Activated naive CD4-positive, alpha-beta T cell treated with anti-CD3 and anti-CD28 coated beads, Interleukin-2, amount 50 U/mL, for 16 hours (primary cell): ENCODE measurements at regions not wholly inside any gene's neighbourhood (a gene's known extent, or its start where the extent isn't known, plus 50 kb on each side); places are given as distances from the start of the nearest gene placed in this dataset.
"Not testable (repeated sequence)": the region's sequence is repeated elsewhere in the genome, so short reads cannot be mapped to it uniquely, and the experiment has no call there.

Experiments
- DNase-seq: peaks from one replicate; pipeline ENCODE4 v3.0.0-alpha.2; 2020

GRCh38 chr10:46095943-46096342 lies 49.9 kb upstream of the MSMB start:
- not testable (repeated sequence) for DNase-seq

GRCh38 chr10:46096446-46096845 lies 50.4 kb upstream of the MSMB start:
- DNase-seq, result no peak

GRCh38 chr10:46096909-46097575 lies 51.0 kb upstream of the MSMB start:
- no peak for DNase-seq

DNA sequence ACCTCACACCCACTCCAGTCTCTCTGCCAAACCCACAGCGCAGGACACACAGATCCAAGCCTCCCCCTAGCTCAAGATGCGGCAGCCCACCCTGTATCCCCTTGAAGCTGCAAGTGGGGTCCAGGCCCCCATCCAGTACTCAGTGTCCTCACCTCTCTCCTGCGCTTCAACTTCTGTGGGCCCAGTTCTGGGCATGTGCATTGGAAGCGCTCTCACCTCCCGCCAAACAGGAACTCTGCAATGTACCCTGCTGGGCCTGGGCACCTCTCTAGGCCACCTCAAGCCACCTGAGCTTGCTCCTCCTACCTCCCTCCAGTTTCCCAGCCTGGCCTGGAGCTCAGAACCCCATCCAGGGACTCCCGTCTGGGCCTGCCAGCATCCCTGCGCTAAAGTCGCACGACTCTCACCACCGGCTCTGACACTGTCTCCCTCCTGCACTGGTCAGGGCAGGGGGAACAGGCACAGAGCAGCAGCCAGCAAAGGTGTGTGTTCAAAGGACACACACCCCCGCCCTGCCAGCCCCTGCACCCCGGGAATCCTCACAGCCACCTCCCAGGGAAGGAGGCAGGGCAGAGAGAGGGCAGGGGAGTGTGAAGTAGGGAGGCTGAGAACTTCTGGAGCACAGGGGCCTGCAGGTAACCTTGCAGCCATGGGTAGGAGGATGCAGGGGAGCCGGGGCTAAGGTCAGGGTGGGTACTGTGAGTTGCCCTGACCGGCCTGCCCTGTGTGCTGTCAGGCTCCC lies 51.7 kb upstream of the MSMB start:
- DNase-seq, result no peak

GRCh38 chr10:46098386-46098785 lies 52.3 kb upstream of the MSMB start:
- DNase-seq, result no peak

DNA sequence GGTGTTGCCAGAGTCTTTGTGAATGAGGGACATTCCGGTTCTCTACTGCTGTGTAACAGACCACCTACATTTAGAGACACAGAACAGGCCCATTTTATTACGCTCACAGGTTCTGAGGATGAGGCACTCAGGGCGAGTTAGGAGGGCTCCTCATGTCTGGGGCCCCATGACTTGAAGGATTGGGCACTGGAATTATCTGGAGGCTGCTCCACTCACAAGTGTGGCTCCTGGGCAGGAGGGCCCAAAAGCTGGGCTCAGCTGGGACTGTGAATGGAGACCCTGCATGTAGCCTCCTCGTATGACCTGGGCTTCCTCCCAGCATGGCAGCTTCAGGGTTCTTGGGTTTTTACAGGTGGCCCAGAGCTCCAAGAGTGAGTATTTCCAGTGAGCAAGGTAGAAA lies 52.9 kb upstream of the MSMB start:
- DNase-seq, result not testable (repeated sequence)

DNA sequence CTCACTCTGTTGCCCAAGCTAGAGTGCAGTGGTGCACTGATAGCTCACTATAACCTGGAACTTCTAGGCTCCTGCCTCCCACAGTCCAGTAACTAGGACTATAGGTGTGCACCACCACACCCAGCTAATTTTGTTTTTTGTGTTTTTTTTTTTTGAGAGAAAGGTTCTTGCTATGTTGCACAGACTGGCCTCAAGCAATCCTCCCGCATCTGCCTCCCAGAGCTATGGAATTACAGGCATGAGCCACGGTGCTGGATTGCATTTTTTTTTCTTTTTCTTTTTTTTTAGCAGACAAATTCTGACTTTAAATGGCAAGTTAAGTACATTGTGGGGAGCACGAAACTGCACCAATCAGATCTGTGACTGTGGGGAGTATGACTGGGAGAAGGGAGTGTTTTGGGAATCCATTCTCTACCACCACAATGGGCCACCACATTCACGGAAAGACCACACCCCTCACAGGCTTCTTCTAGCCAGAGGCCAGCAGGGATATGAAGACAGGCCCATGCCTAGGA lies 58.1 kb upstream of the MSMB start:
- no peak for DNase-seq

DNA sequence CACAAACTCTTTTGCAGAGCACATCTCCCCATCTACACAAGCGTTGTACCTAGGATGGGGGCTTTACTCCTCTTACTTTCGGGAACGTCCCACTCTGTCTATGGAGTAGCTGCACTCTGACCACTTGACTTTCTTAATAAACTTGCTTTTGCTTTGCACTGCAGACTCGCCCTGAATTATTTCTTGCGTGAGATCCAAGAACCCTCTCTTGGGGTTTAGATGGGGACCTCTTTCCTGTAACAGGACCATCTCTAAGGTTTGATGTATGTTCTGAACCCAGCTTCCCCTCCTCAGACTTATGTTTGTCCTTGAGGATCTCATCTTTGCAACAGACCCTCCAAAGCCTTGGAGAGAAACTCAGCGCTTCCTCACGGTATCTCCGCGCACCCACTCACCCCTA lies 59.3 kb upstream of the MSMB start:
- DNase-seq, result not testable (repeated sequence)

DNA sequence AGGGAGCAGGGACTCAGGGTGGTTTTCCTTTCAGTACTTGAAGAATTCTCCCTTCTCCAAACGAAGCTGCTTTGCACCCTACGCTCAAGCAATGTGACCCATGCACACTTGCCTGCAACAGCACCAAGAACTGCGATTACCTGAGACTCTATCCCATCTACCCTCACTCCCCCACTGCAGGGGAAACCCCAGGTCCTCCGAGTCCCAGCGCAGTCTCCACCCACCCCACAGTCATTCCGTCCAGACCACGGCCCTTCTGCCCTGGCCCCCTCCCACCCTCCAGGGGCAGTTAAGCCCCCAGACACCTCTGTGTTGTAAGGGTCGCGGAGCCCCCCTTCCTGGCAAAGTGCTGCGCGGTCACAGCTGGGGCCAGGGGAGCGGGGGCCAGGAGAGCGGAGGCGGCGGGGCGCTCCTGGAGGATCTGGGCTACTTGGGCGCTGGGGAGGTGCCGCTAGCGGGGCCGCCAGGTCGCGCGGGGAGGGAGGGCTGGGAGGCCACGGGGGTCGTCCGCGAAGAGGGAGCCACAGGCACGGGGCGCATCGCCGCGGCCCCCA lies 59.9 kb upstream of the MSMB start:
- not testable (repeated sequence) for DNase-seq

DNA sequence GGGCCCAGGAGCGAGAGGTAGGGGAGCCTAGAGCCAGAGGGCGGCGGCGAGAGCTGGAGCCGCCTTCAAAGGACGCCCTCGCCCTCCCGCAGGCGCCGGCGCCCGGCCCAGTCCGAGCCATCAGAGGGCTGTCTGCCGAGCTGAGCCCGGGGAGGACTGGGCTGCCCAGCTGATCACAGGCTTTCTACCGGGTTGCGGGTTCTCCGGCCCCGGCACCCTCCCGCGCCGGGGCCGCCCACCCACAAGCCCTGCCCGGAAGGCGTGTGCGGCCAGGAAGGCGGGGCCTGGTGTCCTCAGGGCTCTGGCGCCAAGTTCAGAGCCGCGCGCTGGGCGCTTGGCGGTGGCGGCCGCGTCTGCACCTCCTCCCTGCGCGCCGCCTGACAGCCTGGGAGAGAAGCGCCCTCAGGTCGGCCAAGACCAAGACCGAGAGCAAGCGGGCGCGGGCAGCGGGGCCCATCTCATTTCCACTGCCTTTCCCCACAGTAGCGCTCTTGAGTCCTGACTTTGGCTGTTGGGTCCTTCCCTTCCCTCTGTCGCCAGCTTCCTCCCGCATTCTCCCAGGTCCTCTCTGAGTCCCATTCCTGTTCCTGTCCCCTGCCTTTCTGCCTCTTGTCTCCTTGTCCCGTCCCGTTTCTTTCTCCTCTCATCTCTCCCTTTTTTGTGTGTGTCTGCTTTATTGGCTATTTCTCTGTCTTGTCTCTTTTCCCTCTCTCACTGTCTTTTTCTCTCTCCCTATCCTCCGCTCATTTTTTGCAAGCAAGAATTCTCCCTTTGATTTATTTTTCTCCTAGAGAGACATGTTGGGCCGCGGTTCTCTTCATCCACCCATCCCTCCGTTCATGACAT lies 60.6 kb upstream of the MSMB start:
- DNase-seq, result peak; percentile 54

DNA sequence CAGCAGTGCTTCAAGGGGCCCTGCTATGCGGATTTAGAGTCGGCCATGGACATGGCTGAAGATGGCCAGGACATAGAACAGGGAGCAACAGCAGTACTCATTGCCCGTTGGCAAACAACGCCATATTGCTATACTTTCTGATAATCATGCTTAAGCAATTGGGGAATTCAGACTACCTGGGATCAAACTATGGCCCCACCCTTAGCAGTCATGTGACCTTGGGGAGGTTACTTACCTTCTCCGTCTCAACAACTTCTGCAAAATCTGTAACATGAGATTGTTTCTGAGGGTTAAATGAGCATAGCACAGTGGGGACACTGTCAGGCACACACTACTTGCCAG lies 62.1 kb upstream of the MSMB start:
- DNase-seq, result not testable (repeated sequence)

- DNase-seq, result not testable (repeated sequence)
These were observed 108.2 kb upstream of the MSMB start for GRCh38 chr10:46154271-46154670.

DNA sequence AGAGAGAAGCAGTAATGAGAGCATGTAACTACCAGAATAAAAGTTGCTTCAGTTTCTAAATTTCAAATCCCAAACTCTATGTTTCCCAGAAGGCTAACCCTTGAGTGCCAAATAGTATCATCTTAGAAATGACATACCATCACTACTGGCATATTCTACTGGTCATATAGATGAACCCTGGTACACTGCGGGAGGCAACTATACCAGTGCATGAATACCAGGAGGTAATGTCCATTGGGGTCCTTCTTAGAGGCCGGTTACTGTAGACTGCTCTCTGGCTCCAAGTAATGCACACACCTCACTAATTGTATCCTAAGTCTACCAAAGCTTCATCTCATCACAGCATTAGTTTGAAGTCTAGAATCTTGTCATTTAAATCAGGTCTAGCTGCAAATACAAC lies 108.6 kb upstream of the MSMB start:
- DNase-seq, result not testable (repeated sequence)

GRCh38 chr10:46156866-46157265 lies 110.8 kb upstream of the MSMB start:
- DNase-seq, result not testable (repeated sequence)

- no peak for DNase-seq
These were observed 117.1 kb upstream of the ANTXRL start for GRCh38 chr10:46169736-46170135.

DNA sequence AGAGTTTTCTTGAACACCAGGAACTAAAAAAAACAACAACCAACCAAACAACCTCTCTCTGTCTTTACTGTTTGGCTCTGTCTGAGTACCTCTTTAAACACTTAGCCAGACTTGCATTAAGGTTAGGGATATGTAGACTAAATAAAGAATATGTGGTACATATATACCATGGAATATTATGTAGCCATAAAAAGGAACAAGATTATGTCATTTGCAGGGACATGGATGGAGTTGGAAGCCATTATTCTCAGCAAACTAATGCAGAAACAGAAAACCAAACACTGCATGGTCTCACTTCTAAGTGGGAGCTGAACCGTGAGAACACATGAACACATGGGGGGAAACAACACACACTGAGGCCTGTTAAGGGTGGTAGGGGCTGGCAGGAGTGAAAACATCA lies 116.0 kb upstream of the ANTXRL start:
- no peak for DNase-seq

- no peak for DNase-seq
These were observed 115.1 kb upstream of the ANTXRL start for GRCh38 chr10:46171661-46172060.

GRCh38 chr10:46175296-46175695 lies 111.5 kb upstream of the ANTXRL start:
- DNase-seq, result no peak

- no peak for DNase-seq
These were observed 111.0 kb upstream of the ANTXRL start for GRCh38 chr10:46175831-46176230.

DNA sequence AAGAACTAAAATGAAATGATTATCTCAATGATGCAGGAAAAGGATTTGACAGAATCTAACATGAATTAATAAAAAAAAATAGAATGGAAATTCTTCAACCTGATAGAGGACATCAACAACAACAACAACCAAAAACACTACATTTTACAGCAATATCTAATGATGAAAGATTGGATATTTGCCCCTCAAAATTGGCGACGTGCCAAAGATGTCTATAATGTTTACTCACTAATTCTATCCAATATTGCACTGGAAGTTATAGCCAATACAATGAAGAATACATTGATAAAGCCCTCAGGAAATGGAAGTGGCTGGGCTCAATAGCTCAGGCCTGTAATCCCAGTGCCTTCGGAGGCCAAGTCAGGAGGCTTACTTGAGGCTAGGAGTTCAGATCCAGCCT lies 99.4 kb upstream of the ANTXRL start:
- not testable (repeated sequence) for DNase-seq

DNA sequence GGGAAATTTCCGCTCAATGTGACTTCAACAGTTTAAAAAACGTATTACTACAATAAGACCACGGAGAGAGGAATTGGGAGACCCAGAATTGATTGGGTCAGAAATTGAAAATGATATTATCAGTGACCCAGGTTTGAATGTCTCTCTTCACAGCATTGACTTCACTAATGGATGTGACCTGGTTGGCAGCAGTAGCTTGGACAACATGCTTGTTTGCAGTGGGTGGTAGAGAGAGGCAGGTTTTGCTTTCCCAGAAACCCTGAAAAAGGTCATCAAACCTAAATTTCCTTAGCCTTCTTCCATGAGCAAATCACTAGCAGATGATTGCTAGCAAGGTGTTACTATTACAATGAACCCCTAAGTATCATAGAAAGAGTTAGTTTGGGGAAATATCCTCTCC lies 89.7 kb upstream of the ANTXRL start:
- no peak for DNase-seq

DNA sequence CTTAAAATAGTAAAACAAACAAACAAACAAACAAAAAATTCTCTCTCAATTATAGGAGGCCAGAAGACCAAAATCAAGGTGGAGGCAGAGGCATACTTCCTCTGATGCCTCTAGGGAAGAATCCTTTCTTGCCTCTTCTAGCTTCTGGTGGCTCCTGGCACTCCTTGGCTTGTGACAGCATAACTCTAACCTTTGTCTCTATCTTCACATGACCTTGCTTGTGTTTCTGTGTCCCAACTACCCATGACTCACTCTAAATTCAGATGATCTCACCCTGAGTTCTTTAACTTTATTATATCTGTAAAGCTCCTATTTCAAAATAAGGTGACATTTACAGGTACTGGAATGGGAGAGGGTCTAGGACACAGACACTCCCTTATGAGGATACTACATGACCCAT lies 88.3 kb upstream of the ANTXRL start:
- no peak for DNase-seq

DNA sequence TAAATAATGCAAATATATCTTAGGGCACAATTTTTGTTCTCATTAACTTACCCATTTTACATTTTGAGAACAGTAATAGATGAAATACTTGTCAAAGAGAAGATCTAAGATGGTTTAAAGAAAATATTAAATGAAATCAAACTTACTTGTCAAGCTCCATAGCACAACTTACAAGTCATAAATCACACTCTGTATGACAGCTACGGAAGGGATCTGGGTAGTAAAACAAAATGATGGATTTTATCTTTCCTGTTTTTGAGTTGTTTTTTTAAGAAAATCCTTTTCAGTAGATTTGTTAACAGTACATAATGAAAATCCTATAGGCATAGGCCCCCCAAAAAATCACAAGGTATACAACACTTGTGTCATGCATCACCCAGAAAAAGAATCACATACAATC lies 84.4 kb upstream of the ANTXRL start:
- DNase-seq, result not testable (repeated sequence)
